ENCODE measurements at regions not wholly inside any gene's neighbourhood (a gene's known extent, or its start where the extent isn't known, plus 50 kb on each side); places are given as distances from the start of the nearest gene placed in this dataset.

DNA sequence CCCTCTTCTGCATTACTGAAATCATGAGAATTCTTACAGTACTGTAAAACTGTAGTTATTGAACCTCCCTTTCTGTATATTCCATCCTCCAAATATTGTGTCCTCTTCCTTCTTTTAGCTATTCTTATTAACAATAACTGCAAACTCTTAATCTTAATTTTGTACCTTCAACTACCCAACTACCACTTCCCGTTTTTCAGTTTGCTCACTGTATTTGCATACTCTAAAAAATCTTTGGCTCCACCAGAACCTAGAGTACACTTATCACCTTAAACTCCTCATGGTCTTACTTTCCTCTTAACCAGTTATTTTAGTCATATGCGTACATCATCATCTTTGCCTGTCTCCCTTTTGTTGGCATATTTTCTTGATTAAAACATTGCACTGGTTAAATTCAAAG, 543.7 kb downstream of the ARAP2 start:
- no peak for DNase-seq

DNA sequence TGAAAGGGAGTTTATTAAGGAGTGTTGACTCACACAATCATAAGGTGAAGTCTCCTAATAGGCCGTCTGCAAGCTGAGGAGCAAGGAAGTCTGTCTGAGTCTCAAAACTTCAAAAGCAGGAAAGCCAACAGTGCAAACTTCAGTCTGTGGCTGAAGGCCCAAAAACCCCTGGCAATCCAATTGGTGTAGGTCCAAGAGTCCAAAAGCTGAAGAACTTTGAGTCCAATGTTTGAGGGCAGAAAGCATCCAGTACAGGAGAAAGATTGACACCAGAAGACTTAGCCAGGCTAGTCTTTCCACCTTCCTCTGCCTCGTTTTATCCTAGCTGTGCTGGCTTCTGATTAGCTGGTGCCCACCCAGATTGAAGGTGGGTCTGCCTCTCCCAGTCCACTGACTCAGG, 535.2 kb downstream of the ARAP2 start:
- Histone ChIP-seq H3K27ac (no peak overlapping the region), H3K27me3 (no peaks in the 10 kb centered on the region), H3K4me1 (no peaks in the 10 kb centered on the region), H3K9me3 (replicated peaks) (peaks cover 2% of the 10 kb centered on the region; the same call in 1 of the 2 replicates), H3K36me3 (no peaks in the 10 kb centered on the region), H3K4me3 (no peak overlapping the region)
- DNase-seq: no peak

More for the DNA sequence above, 543.7 kb downstream of the ARAP2 start:
- Histone ChIP-seq H3K4me1 (no peaks in the 10 kb centered on the region), H3K9me3 (replicated peaks) (no peaks in the 10 kb centered on the region), H3K36me3 (no peaks in the 10 kb centered on the region), H3K27me3 (no peaks in the 10 kb centered on the region), H3K4me3 (no peak overlapping the region), H3K27ac (no peak overlapping the region)

DNA sequence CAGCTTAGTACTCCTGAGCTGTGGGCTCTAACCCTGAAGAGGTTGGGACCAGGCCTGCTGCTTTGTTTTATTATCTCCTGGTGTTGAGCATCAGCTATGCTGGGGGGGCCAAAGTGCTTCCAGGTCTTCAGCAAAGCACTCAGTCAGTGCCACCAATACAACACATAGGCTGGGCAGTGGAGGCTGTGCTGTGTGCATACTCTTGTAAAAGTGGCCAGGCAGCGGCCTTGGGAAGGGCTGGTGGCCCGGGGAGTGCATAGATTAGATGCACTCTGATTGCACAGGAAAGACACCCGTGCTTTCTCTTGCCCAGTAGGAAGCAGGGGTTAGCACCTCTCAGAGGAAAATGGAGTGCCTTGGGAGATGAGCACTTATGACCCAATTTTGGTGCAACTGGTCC, 534.0 kb downstream of the ARAP2 start:
- Histone ChIP-seq H3K9me3 (replicated peaks) (peaks cover 2% of the 10 kb centered on the region; the same call in 1 of the 2 replicates), H3K4me1 (no peaks in the 10 kb centered on the region), H3K4me3 (no peak overlapping the region), H3K27me3 (no peaks in the 10 kb centered on the region), H3K27ac (no peak overlapping the region), H3K36me3 (no peaks in the 10 kb centered on the region)
- no peak for DNase-seq

DNA sequence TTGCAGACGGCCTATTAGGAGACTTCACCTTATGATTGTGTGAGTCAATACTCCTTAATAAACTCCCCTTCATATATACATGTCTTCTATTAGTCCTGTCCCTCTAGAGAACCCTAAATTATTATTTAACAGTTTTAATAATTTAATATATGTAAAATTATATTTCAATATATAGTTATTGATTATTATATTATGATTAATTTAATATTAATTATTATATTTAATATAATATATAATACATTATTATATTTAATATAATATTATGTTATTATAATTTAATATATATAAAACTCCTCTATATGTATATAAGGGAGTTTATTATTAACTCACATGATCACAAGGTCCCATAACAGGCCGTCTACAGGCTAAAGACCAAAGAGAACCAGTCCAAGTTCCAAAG, 533.2 kb downstream of the ARAP2 start:
- no peak for DNase-seq
- Histone ChIP-seq H3K4me3 (no peak overlapping the region), H3K27me3 (no peaks in the 10 kb centered on the region), H3K36me3 (no peaks in the 10 kb centered on the region), H3K27ac (no peak overlapping the region), H3K4me1 (no peaks in the 10 kb centered on the region), H3K9me3 (replicated peaks) (peaks cover 2% of the 10 kb centered on the region; the same call in 1 of the 2 replicates)

GRCh38 chr4:35723973-35724372, 520.3 kb downstream of the ARAP2 start:
- H3K4me1 ChIP-seq: no peaks in the 10 kb centered on the region
- H3K4me3 ChIP-seq: no peak overlapping the region
- H3K27ac ChIP-seq: no peak overlapping the region
- no peaks in the 10 kb centered on the region for H3K36me3 ChIP-seq
- no peaks in the 10 kb centered on the region for H3K9me3 ChIP-seq (replicated peaks)
- H3K27me3 ChIP-seq: no peaks in the 10 kb centered on the region
- no peak for DNase-seq

DNA sequence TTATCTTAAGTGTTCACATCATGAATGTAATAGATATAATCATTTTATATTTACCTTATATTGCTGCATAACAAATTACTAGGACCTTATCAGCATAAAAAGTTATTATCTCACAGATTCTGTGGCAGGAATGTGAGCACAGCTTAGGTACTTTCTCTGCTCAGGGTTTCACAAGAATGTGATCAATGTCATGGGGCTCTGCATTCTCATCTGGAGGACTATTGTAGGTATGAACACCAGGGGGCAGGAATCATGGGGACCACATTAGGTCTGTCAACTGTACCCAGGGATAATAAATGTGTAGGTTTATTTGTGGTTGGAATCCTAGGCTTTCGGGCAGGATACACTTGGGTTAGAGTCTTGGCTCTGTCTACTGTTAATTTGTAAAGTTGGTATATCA, 519.2 kb downstream of the ARAP2 start:
- Histone ChIP-seq H3K27me3 (no peaks in the 10 kb centered on the region), H3K36me3 (no peaks in the 10 kb centered on the region), H3K4me3 (no peak overlapping the region), H3K4me1 (no peaks in the 10 kb centered on the region), H3K27ac (no peak overlapping the region), H3K9me3 (replicated peaks) (no peaks in the 10 kb centered on the region)
- DNase-seq: peak in 1 of 2 experiments; percentile 27

- Histone ChIP-seq H3K27ac (no peak overlapping the region), H3K4me3 (no peak overlapping the region), H3K36me3 (no peaks in the 10 kb centered on the region), H3K27me3 (no peaks in the 10 kb centered on the region), H3K9me3 (replicated peaks) (no peaks in the 10 kb centered on the region), H3K4me1 (no peaks in the 10 kb centered on the region)
- no peak for DNase-seq
Measured at GRCh38 chr4:35730414-35730813, 513.9 kb downstream of the ARAP2 start.

GRCh38 chr4:35734381-35735098, 509.8 kb downstream of the ARAP2 start:
- Histone ChIP-seq H3K27me3 (no peaks in the 10 kb centered on the region), H3K27ac (no peak overlapping the region), H3K9me3 (replicated peaks) (no peaks in the 10 kb centered on the region), H3K4me1 (no peaks in the 10 kb centered on the region), H3K4me3 (no peak overlapping the region), H3K36me3 (no peaks in the 10 kb centered on the region)
- DNase-seq: no peak

GRCh38 chr4:35739308-35739707, 505.0 kb downstream of the ARAP2 start:
- H3K27ac ChIP-seq: no peak overlapping the region
- H3K36me3 ChIP-seq: no peaks in the 10 kb centered on the region
- no peak for DNase-seq
- H3K27me3 ChIP-seq: no peaks in the 10 kb centered on the region
- no peaks in the 10 kb centered on the region for H3K4me1 ChIP-seq
- peaks cover 4% of the 10 kb centered on the region for H3K9me3 ChIP-seq (replicated peaks)
- no peak overlapping the region for H3K4me3 ChIP-seq

DNA sequence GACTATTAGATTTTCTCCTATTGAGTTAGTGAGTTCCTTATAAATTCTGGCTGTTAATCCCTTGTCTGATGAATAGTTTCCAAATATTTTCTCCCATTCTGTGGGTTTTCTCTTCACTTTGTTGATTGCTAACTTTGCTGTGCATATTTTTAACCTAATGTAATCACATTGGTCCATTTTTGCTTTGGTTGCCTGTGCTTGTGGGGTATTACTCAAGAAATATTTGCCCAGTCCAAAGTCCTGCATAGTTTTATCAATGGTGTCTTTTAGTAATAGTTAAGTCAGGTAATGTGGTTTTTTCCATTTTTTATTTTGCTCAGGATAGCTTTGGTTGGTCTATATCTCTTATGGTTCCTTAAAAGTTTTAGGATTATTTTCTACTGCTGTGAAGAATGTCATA, 490.3 kb downstream of the ARAP2 start:
- H3K4me3 ChIP-seq: no peak overlapping the region
- no peaks in the 10 kb centered on the region for H3K4me1 ChIP-seq
- H3K27ac ChIP-seq: no peak overlapping the region
- no peaks in the 10 kb centered on the region for H3K9me3 ChIP-seq (replicated peaks)
- H3K27me3 ChIP-seq: no peaks in the 10 kb centered on the region
- H3K36me3 ChIP-seq: no peaks in the 10 kb centered on the region
- no peak for DNase-seq

- H3K9me3 ChIP-seq (replicated peaks): no peaks in the 10 kb centered on the region
- no peaks in the 10 kb centered on the region for H3K4me1 ChIP-seq
- no peak overlapping the region for H3K4me3 ChIP-seq
Measured at GRCh38 chr4:35757836-35758235, 486.5 kb downstream of the ARAP2 start.

GRCh38 chr4:35760807-35761206, 483.5 kb downstream of the ARAP2 start:
- no peak for DNase-seq
- Histone ChIP-seq H3K27ac (no peak overlapping the region), H3K4me1 (no peaks in the 10 kb centered on the region), H3K27me3 (no peaks in the 10 kb centered on the region), H3K36me3 (no peaks in the 10 kb centered on the region), H3K4me3 (no peak overlapping the region), H3K9me3 (replicated peaks) (no peaks in the 10 kb centered on the region)

More at GRCh38 chr4:35757836-35758235, 486.5 kb downstream of the ARAP2 start:
- H3K27me3 ChIP-seq: no peaks in the 10 kb centered on the region
- no peaks in the 10 kb centered on the region for H3K36me3 ChIP-seq
- no peak overlapping the region for H3K27ac ChIP-seq
- DNase-seq: no peak

- no peak for DNase-seq
- Histone ChIP-seq H3K27me3 (no peaks in the 10 kb centered on the region), H3K4me3 (no peak overlapping the region), H3K36me3 (no peaks in the 10 kb centered on the region), H3K9me3 (replicated peaks) (no peaks in the 10 kb centered on the region), H3K4me1 (no peaks in the 10 kb centered on the region), H3K27ac (no peak overlapping the region)
Measured at GRCh38 chr4:35771571-35771970, 472.7 kb downstream of the ARAP2 start.

GRCh38 chr4:35772291-35772690, 472.0 kb downstream of the ARAP2 start:
- DNase-seq: no peak
- Histone ChIP-seq H3K36me3 (no peaks in the 10 kb centered on the region), H3K27ac (no peak overlapping the region), H3K27me3 (no peaks in the 10 kb centered on the region), H3K4me1 (no peaks in the 10 kb centered on the region), H3K9me3 (replicated peaks) (no peaks in the 10 kb centered on the region), H3K4me3 (no peak overlapping the region)

DNA sequence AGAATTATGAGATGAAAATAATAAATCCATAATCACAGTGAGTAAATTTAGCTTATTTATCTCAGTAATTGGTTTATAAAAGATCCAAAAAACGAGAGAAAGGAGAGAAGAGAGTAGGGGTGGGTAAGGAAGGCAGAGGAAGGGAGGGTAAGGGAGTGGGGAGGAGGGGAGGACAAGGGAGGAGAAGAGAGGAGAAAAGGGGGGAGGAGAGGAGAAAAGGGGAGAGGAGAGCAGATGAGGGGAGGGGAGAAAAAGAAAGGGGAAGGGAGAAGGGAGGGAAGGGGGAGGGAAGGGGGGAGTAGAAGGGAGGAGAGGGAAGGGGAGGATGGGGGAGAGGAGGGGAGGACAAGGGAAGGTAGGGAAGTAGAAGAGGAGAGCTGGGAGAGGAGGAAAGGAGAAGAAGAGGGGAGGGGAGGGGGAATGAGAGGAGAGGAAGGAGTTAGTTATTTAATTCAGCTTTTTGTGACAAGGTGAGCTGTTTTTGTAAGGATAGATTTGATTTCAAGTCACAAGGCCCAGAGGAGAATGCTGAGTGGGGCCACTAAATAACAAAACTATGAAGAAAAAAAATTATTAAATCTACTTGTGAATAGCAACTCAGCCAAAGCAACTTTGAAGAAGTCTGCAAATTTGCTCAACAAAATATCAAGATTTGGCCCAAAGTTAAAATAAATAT, 454.3 kb downstream of the ARAP2 start:
- no peak overlapping the region for H3K4me3 ChIP-seq
- DNase-seq: no peak
- H3K36me3 ChIP-seq: no peaks in the 10 kb centered on the region
- no peaks in the 10 kb centered on the region for H3K27me3 ChIP-seq
- H3K27ac ChIP-seq: no peak overlapping the region
- H3K9me3 ChIP-seq (replicated peaks): no peaks in the 10 kb centered on the region
- no peaks in the 10 kb centered on the region for H3K4me1 ChIP-seq
